ENCODE measurements at regions not wholly inside any gene's neighbourhood (a gene's known extent, or its start where the extent isn't known, plus 50 kb on each side); places are given as distances from the start of the nearest gene placed in this dataset.

GRCh38 chr6:141415896-141416295, 716.8 kb upstream of the GJE1 start (continued):
- TF ChIP-seq, protein P1, sequence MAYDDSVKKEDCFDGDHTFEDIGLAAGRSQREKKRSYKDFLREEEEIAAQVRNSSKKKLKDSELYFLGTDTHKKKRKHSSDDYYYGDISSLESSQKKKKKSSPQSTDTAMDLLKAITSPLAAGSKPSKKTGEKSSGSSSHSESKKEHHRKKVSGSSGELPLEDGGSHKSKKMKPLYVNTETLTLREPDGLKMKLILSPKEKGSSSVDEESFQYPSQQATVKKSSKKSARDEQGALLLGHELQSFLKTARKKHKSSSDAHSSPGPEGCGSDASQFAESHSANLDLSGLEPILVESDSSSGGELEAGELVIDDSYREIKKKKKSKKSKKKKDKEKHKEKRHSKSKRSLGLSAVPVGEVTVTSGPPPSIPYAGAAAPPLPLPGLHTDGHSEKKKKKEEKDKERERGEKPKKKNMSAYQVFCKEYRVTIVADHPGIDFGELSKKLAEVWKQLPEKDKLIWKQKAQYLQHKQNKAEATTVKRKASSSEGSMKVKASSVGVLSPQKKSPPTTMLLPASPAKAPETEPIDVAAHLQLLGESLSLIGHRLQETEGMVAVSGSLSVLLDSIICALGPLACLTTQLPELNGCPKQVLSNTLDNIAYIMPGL (CRISPR knock-in tag; IDR thresholded peaks at IDR 0.05): no peak
- TF ChIP-seq HDAC6 (IDR thresholded peaks at IDR 0.05; ENCODE audit: low read depth, low read length): no peak

DNA sequence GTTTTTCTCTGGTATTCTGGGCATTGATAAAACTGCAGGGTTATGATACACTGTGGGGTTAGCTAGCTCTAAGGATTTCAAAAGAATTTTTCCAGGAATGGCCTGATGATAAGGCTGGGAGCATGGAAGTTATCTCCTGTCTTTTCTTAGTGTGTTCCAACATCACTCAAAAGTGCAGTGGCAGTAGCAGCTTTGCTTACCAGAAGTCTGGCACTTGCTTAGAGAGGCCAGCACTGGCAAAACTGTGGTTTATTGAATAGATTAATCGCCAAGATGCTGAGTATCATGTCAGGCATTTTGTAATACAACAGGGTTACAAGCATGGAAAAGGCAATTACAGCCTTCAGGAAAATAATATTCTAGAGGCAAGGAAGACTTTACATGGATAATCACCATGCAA, 719.5 kb upstream of the GJE1 start:
- intact Hi-C loops (cut with micrococcal nuclease): no loop called here
- H3K4me1 ChIP-seq (replicated peaks in 1 of 2; ENCODE audit: control insufficient read depth in 2 of 2, insufficient read depth in 2 of 2, low read length in 2 of 2): no peaks in the 10 kb centered on the region
- POLR2A ChIA-PET: no interaction called here
- H3K4me3 ChIP-seq: no peak overlapping the region
- no peak overlapping the region for H3K4me2 ChIP-seq (ENCODE audit: insufficient read depth, low read length)
- CTCF ChIA-PET (ENCODE audit: low intra/inter-chr PET ratio): no interaction called here
- WGBS (ENCODE audit: insufficient coverage, low coverage, missing lambda C conversion rate): 0% methylated on average over 1 of the region's 1 CpG
- H4K20me1 ChIP-seq (replicated peaks; ENCODE audit: control insufficient read depth, insufficient read depth, low read length): no peaks in the 10 kb centered on the region
- H3K79me2 ChIP-seq (ENCODE audit: control insufficient read depth, insufficient read depth, low read length): no peaks in the 10 kb centered on the region
- no peaks in the 10 kb centered on the region for H3K27me3 ChIP-seq (ENCODE audit: control insufficient read depth in 2 of 2, insufficient read depth in 2 of 2, low read length in 2 of 2)
- H2AFZ ChIP-seq (ENCODE audit: low read depth, low read length): no peak overlapping the region
- FAIRE-seq: no peak
- ATAC-seq: no peak
- no peaks in the 10 kb centered on the region for H3K36me3 ChIP-seq (ENCODE audit: control insufficient read depth, insufficient read depth, low read length)
- H3K27ac ChIP-seq (ENCODE audit: extremely low read depth, low read depth, low read length): no peak overlapping the region
- in situ Hi-C loops (cut with MboI): no loop called here
- H3K9me3 ChIP-seq (replicated peaks; ENCODE audit: control insufficient read depth, insufficient read depth, low read depth, low read length): no peaks in the 10 kb centered on the region; the same call in none of the 2 replicates
- H3K9me1 ChIP-seq (ENCODE audit: control insufficient read depth, insufficient read depth, low read length): no peaks in the 10 kb centered on the region
- no peak overlapping the region for H3K9ac ChIP-seq (ENCODE audit: insufficient read depth in 1 of 2, low read depth in 2 of 2, low read length in 2 of 2)
- BruUV-seq (replicated peaks): no TSS peak
- no peak for DNase-seq (ENCODE audit: extremely low read depth in 1 of 4, low spot score in 3 of 4)
- TF ChIP-seq TCFL5 (CRISPR knock-in tag; conservative IDR thresholded peaks at IDR 0.05) (no peak), MLX (CRISPR knock-in tag; conservative IDR thresholded peaks at IDR 0.05) (no peak), NKRF (IDR thresholded peaks at IDR 0.05; ENCODE audit: borderline replicate concordance) (no peak), POLR2H (tag; IDR thresholded peaks at IDR 0.05; ENCODE audit: low read depth) (no peak), ELK3 (CRISPR knock-in tag; IDR thresholded peaks at IDR 0.05) (no peak), PCBP1 (IDR thresholded peaks at IDR 0.05; ENCODE audit: low read depth, low read length, poor library complexity, severe bottlenecking) (no peak)

Data from K562 (cell line).